WTC11 (cell line): ENCODE measurements at regions not wholly inside any gene's neighbourhood (a gene's known extent, or its start where the extent isn't known, plus 50 kb on each side); places are given as distances from the start of the nearest gene placed in this dataset.

Source experiments
- ATAC-seq: fragments of 200-7000 bp; cut with Tn5 transposase; 2 replicates; pipeline ENCODE4 v1.10.0; 2021; ENCODE audit warnings: mild to moderate bottlenecking, moderate library complexity
- CTCF ChIA-PET: fragments of 300-600 bp; sonication (Branson Sonifier 250); formaldehyde crosslinking; loops from one replicate; lab custom pipeline; 2021; ENCODE audit warnings: antibody characterized with exemption; lab: Charles Lee
- POLR2A ChIA-PET: fragments of 350-600 bp; sonication (Branson Sonifier 250); formaldehyde crosslinking; loops from one replicate; lab custom pipeline; 2021; ENCODE audit warnings: antibody characterized with exemption; lab: Charles Lee
- DNase-seq: peaks from one replicate; pipeline ENCODE4 v3.0.0; 2021; ENCODE audit warnings: low spot score
- H3K27ac Mint-ChIP-seq: 2 replicates; pipeline ENCODE4 v1.8.0; 2021; ENCODE audit warnings: mixed read lengths
- H3K27me3 Mint-ChIP-seq: 2 replicates; pipeline ENCODE4 v1.8.0; 2021; ENCODE audit warnings: low read depth, mild to moderate bottlenecking, moderate library complexity, mixed read lengths
- H3K36me3 Mint-ChIP-seq: 2 replicates; pipeline ENCODE4 v1.8.0; 2021; ENCODE audit warnings: mixed read lengths
- H3K4me1 Mint-ChIP-seq: 2 replicates; pipeline ENCODE4 v1.8.0; 2022; ENCODE audit warnings: mixed read lengths
- H3K4me3 Mint-ChIP-seq: 2 replicates; pipeline ENCODE4 v1.8.0; 2021; ENCODE audit warnings: mild to moderate bottlenecking, moderate library complexity, mixed read lengths
- H3K9me3 Mint-ChIP-seq: 2 replicates; pipeline ENCODE4 v1.8.0; 2021; ENCODE audit warnings: mixed read lengths
- ATF1 ChIP-seq: sonication (generic); formaldehyde crosslinking; IDR thresholded peaks from 2 replicates; pipeline ENCODE4 v1.8.1; 2023; ENCODE audit warnings: mild to moderate bottlenecking, moderate library complexity, missing genetic modification reagents
- CREB1 ChIP-seq: sonication (generic); formaldehyde crosslinking; IDR thresholded peaks from 2 replicates; pipeline ENCODE4 v1.8.0; 2023; ENCODE audit warnings: mild to moderate bottlenecking, missing genetic modification reagents
- CREM ChIP-seq: sonication (generic); formaldehyde crosslinking; IDR thresholded peaks from 2 replicates; pipeline ENCODE4 v1.8.1; 2022; ENCODE audit warnings: mild to moderate bottlenecking, missing genetic modification reagents, moderate library complexity
- ELF4 ChIP-seq: sonication (generic); formaldehyde crosslinking; IDR thresholded peaks from 2 replicates; pipeline ENCODE4 v1.8.1; 2022; ENCODE audit warnings: low read depth, mild to moderate bottlenecking, moderate library complexity, missing genetic modification reagents
- FOXJ3 ChIP-seq: sonication (generic); formaldehyde crosslinking; IDR thresholded peaks from 2 replicates; pipeline ENCODE4 v1.9.0; 2021; ENCODE audit warnings: missing genetic modification reagents, mild to moderate bottlenecking, borderline replicate concordance
- FOXK1 ChIP-seq: sonication (generic); formaldehyde crosslinking; IDR thresholded peaks from 2 replicates; pipeline ENCODE4 v1.8.0; 2022; ENCODE audit warnings: mild to moderate bottlenecking, moderate library complexity, missing genetic modification reagents
- FOXP1 ChIP-seq: sonication (generic); formaldehyde crosslinking; IDR thresholded peaks from 2 replicates; pipeline ENCODE4 v1.8.0; 2022; ENCODE audit warnings: missing genetic modification reagents, mild to moderate bottlenecking, moderate library complexity, borderline replicate concordance
- GTF2I ChIP-seq: fragments of 250-450 bp; sonication (Bioruptor Pico); conservative IDR thresholded peaks from 2 replicates; pipeline ENCODE4 v1.4.0; 2021; ENCODE audit warnings: mild to moderate bottlenecking
- HMGA2 ChIP-seq: fragments of 250-450 bp; sonication (Bioruptor Pico); IDR thresholded peaks from 2 replicates; pipeline ENCODE4 v1.4.0; 2021; ENCODE audit warnings: mild to moderate bottlenecking, moderate library complexity
- HMGXB4 ChIP-seq: sonication (generic); formaldehyde crosslinking; IDR thresholded peaks from 2 replicates; pipeline ENCODE4 v1.8.1; 2023; ENCODE audit warnings: mild to moderate bottlenecking, moderate library complexity, missing genetic modification reagents
- JAZF1 ChIP-seq: fragments of 250-450 bp; sonication (Bioruptor Pico); IDR thresholded peaks from 2 replicates; pipeline ENCODE4 v1.9.0; 2021; ENCODE audit warnings: moderate library complexity, mild to moderate bottlenecking, inconsistent platforms
- MLX ChIP-seq: sonication (generic); formaldehyde crosslinking; IDR thresholded peaks from 2 replicates; pipeline ENCODE4 v1.8.1; 2023; ENCODE audit warnings: mild to moderate bottlenecking, missing genetic modification reagents, moderate library complexity
- MYBL2 ChIP-seq: sonication (generic); formaldehyde crosslinking; IDR thresholded peaks from 2 replicates; pipeline ENCODE4 v1.8.1; 2023; ENCODE audit warnings: mild to moderate bottlenecking, moderate library complexity, missing genetic modification reagents
- ZBTB21 ChIP-seq: sonication (generic); formaldehyde crosslinking; IDR thresholded peaks from 2 replicates; pipeline ENCODE4 v1.8.1; 2023; ENCODE audit warnings: mild to moderate bottlenecking, missing genetic modification reagents, borderline replicate concordance
- ZNF138 ChIP-seq: sonication (generic); formaldehyde crosslinking; conservative IDR thresholded peaks from 2 replicates; pipeline ENCODE4 v1.8.1; 2022; ENCODE audit warnings: mild to moderate bottlenecking, moderate library complexity, missing genetic modification reagents
- TF ChIP-seq, protein P1 (sequence below): sonication (generic); formaldehyde crosslinking; IDR thresholded peaks from 2 replicates; pipeline ENCODE4 v1.8.1; 2022; ENCODE audit warnings: low read depth, mild to moderate bottlenecking, moderate library complexity, missing genetic modification reagents, borderline replicate concordance
- TF ChIP-seq, protein P2 (sequence below): fragments of 250-450 bp; sonication (Bioruptor Pico); IDR thresholded peaks from 2 replicates; pipeline ENCODE4 v1.9.0; 2021; ENCODE audit warnings: moderate library complexity, mild to moderate bottlenecking, inconsistent platforms, borderline replicate concordance
- TF ChIP-seq, protein P3 (sequence below): sonication (generic); formaldehyde crosslinking; IDR thresholded peaks from 2 replicates; pipeline ENCODE4 v1.8.0; 2022; ENCODE audit warnings: mild to moderate bottlenecking, missing genetic modification reagents
- TF ChIP-seq, protein P4 (sequence below): sonication (generic); formaldehyde crosslinking; IDR thresholded peaks from 2 replicates; pipeline ENCODE4 v1.8.0; 2022; ENCODE audit warnings: mild to moderate bottlenecking, missing genetic modification reagents
- TF ChIP-seq, protein P5 (sequence below): sonication (generic); formaldehyde crosslinking; IDR thresholded peaks from 2 replicates; pipeline ENCODE4 v1.8.1; 2023; ENCODE audit warnings: mild to moderate bottlenecking, missing genetic modification reagents
- TF ChIP-seq, protein P6 (sequence below): fragments of 250-450 bp; sonication (Bioruptor Pico); conservative IDR thresholded peaks from 2 replicates; pipeline ENCODE4 v1.9.0; 2021; ENCODE audit warnings: mild to moderate bottlenecking

GRCh38 chrX:26309262-26309661 lies 93.3 kb downstream of the MAGEB5 start (continued):
- TF ChIP-seq HMGXB4 (CRISPR knock-in tag) (no peak), CREB1 (CRISPR knock-in tag) (no peak), HMGA2 (CRISPR knock-in tag) (no peak), ZBTB21 (no peak), GTF2I (CRISPR knock-in tag) (no peak), ELF4 (CRISPR knock-in tag) (no peak), JAZF1 (CRISPR knock-in tag) (no peak), FOXJ3 (CRISPR knock-in tag) (no peak), ATF1 (CRISPR knock-in tag) (no peak)
- TF ChIP-seq, protein P1, sequence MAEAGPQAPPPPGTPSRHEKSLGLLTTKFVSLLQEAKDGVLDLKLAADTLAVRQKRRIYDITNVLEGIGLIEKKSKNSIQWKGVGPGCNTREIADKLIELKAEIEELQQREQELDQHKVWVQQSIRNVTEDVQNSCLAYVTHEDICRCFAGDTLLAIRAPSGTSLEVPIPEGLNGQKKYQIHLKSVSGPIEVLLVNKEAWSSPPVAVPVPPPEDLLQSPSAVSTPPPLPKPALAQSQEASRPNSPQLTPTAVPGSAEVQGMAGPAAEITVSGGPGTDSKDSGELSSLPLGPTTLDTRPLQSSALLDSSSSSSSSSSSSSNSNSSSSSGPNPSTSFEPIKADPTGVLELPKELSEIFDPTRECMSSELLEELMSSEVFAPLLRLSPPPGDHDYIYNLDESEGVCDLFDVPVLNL (CRISPR knock-in tag): no peak
- TF ChIP-seq, protein P2, sequence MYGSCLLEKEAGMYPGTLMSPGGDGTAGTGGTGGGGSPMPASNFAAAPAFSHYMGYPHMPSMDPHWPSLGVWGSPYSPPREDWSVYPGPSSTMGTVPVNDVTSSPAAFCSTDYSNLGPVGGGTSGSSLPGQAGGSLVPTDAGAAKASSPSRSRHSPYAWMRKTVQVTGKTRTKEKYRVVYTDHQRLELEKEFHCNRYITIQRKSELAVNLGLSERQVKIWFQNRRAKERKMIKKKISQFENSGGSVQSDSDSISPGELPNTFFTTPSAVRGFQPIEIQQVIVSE (CRISPR knock-in tag): no peak
- TF ChIP-seq, protein P3, sequence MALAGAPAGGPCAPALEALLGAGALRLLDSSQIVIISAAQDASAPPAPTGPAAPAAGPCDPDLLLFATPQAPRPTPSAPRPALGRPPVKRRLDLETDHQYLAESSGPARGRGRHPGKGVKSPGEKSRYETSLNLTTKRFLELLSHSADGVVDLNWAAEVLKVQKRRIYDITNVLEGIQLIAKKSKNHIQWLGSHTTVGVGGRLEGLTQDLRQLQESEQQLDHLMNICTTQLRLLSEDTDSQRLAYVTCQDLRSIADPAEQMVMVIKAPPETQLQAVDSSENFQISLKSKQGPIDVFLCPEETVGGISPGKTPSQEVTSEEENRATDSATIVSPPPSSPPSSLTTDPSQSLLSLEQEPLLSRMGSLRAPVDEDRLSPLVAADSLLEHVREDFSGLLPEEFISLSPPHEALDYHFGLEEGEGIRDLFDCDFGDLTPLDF: no peak
- TF ChIP-seq, protein P4, sequence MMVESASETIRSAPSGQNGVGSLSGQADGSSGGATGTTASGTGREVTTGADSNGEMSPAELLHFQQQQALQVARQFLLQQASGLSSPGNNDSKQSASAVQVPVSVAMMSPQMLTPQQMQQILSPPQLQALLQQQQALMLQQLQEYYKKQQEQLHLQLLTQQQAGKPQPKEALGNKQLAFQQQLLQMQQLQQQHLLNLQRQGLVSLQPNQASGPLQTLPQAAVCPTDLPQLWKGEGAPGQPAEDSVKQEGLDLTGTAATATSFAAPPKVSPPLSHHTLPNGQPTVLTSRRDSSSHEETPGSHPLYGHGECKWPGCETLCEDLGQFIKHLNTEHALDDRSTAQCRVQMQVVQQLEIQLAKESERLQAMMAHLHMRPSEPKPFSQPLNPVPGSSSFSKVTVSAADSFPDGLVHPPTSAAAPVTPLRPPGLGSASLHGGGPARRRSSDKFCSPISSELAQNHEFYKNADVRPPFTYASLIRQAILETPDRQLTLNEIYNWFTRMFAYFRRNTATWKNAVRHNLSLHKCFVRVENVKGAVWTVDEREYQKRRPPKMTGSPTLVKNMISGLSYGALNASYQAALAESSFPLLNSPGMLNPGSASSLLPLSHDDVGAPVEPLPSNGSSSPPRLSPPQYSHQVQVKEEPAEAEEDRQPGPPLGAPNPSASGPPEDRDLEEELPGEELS: no peak
- TF ChIP-seq, protein P5, sequence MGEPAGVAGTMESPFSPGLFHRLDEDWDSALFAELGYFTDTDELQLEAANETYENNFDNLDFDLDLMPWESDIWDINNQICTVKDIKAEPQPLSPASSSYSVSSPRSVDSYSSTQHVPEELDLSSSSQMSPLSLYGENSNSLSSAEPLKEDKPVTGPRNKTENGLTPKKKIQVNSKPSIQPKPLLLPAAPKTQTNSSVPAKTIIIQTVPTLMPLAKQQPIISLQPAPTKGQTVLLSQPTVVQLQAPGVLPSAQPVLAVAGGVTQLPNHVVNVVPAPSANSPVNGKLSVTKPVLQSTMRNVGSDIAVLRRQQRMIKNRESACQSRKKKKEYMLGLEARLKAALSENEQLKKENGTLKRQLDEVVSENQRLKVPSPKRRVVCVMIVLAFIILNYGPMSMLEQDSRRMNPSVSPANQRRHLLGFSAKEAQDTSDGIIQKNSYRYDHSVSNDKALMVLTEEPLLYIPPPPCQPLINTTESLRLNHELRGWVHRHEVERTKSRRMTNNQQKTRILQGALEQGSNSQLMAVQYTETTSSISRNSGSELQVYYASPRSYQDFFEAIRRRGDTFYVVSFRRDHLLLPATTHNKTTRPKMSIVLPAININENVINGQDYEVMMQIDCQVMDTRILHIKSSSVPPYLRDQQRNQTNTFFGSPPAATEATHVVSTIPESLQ (CRISPR knock-in tag): no peak

DNA sequence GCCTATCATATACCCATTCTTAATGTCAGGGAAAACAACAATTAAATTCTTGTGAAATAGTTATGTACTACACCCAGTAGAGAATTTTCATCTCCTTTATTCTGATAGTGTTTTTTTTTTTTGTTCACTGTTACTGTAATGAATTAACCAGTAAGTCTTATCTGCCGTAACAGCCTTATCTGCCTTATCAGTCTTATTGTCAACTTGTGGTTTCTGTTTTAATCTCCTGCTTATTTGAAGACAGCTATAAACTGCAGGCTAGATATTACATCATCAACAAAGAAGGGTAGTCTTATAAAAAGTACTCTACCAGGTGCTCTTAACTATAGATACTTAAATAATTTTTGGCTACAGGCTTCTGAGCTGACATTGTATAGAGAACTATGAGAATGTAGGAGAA lies 79.5 kb downstream of the MAGEB5 start:
- Mint-ChIP-seq H3K27ac (no peak overlapping the region), H3K36me3 (no peaks in the 10 kb centered on the region), H3K4me3 (no peak overlapping the region), H3K27me3 (no peaks in the 10 kb centered on the region), H3K9me3 (no peaks in the 10 kb centered on the region), H3K4me1 (no peaks in the 10 kb centered on the region)
- no peak for ATAC-seq
- ChIA-PET POLR2A (no interaction called here), CTCF (no interaction called here)
- DNase-seq: no peak
- TF ChIP-seq, protein P5 (CRISPR knock-in tag): no peak
- TF ChIP-seq MLX (CRISPR knock-in tag): no peak
- no peak for TF ChIP-seq ZNF138 (CRISPR knock-in tag)
- TF ChIP-seq, protein P6, sequence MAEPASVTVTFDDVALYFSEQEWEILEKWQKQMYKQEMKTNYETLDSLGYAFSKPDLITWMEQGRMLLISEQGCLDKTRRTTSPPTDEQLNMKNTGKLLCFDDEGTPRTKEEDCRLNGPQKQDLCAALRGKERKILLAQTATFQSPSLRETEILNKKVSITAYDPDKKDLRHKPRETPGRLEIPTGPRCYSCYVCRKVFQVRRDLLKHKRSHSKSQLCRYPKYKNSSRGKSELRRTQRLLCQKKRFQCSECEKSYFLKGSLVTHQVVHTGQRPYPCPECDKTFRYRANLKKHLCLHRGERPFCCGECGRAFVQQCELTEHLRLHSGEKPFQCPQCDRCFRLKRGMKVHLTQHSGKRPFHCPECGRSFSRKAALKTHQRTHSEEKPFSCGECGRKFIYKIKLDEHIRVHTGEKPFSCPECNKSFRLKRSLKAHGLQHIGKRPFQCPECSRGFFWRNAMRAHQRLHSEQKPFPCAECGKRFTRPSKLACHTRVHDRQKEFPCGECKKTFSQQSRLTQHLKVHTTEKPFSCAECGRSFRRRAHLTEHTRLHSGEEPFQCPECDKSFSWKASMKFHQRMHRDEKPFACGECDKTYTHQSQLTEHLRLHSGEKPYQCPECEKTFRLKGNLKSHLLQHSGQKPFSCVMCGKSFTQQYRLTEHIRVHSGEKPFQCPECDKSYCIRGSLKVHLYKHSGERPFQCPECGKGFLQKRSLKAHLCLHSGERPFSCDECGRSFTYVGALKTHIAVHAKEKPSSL: no peak
- TF ChIP-seq CREM: no peak
- TF ChIP-seq FOXP1: no peak
- TF ChIP-seq FOXK1 (CRISPR knock-in tag): no peak
- no peak for TF ChIP-seq MYBL2
